PC-9 (cell line): ENCODE measurements at regions not wholly inside any gene's neighbourhood (a gene's known extent, or its start where the extent isn't known, plus 50 kb on each side); places are given as distances from the start of the nearest gene placed in this dataset.

ENCODE experiments used
- CTCF ChIP-seq: fragments of 200-600 bp; sonication (generic); conservative IDR thresholded peaks from 2 replicates; pipeline ENCODE4 v1.6.1; 2017; ENCODE audit warnings: mixed run types, antibody characterized with exemption, mild to moderate bottlenecking, moderate library complexity
- EZH2 ChIP-seq: fragments of 200-600 bp; sonication (generic); IDR thresholded peaks from 2 replicates; pipeline ENCODE4 v1.8.0; 2017; ENCODE audit warnings: antibody characterized with exemption, low read depth

- TF ChIP-seq CTCF (no peak), EZH2 (no peak)
Measured at GRCh38 chr5:101915554-101915953, 380.5 kb downstream of the SLCO4C1 start.
